Fibroblast of lung (primary cell): ENCODE measurements at regions not wholly inside any gene's neighbourhood (a gene's known extent, or its start where the extent isn't known, plus 50 kb on each side); places are given as distances from the start of the nearest gene placed in this dataset.

Source experiments
- DNase-seq, 2 donors: peaks; one replicate each; pipeline versions ENCODE4 v3.0.0 to v3.0.0-alpha.2; 2010; ENCODE audit warnings: low read depth in 2 of 2
- H2AFZ ChIP-seq: 2 replicates; pipeline ENCODE4 v1.5.1; 2012; ENCODE audit warnings: low read length, control low read depth, inconsistent platforms
- H3K27ac ChIP-seq: 2 replicates; pipeline ENCODE4 v1.5.1; 2011; ENCODE audit warnings: low read length, control low read depth; ENCODE audit not compliant: insufficient read depth
- H3K27me3 ChIP-seq: 2 replicates; pipeline ENCODE4 v1.5.1; 2011; ENCODE audit warnings: mild to moderate bottlenecking, low read length; ENCODE audit not compliant: control insufficient read depth, insufficient read depth
- H3K36me3 ChIP-seq: 2 replicates; pipeline ENCODE4 v1.5.1; 2011; ENCODE audit warnings: low read length; ENCODE audit not compliant: control insufficient read depth, insufficient read depth
- H3K4me1 ChIP-seq: 2 replicates; pipeline ENCODE4 v1.5.1; 2011; ENCODE audit warnings: low read length; ENCODE audit not compliant: control insufficient read depth, insufficient read depth; ENCODE audit errors: extremely low read depth
- H3K4me2 ChIP-seq: 2 replicates; pipeline ENCODE4 v1.5.1; 2011; ENCODE audit warnings: low read length, control low read depth; ENCODE audit not compliant: insufficient read depth; ENCODE audit errors: extremely low read depth
- H3K4me3 ChIP-seq, 4 experiments: fragments of 200-600 bp in 1 of 4; sonication (generic) in 1 of 4; replicated peaks in 1 of 4; 2 replicates each; pipeline ENCODE4 v1.5.1; 2011 to 2016; ENCODE audit warnings: low read length in 4 of 4, low read depth in 3 of 4, mild to moderate bottlenecking in 3 of 4, control low read depth in 2 of 4, inconsistent platforms in 1 of 4, mixed read lengths in 1 of 4; ENCODE audit not compliant: insufficient read depth in 1 of 4; ENCODE audit errors: control extremely low read depth in 1 of 4
- H3K79me2 ChIP-seq: 2 replicates; pipeline ENCODE4 v1.5.1; 2012; ENCODE audit warnings: mild to moderate bottlenecking, low read length, inconsistent platforms; ENCODE audit not compliant: control insufficient read depth, insufficient read depth
- H3K9ac ChIP-seq: 2 replicates; pipeline ENCODE4 v1.5.1; 2011; ENCODE audit warnings: mild to moderate bottlenecking, low read length, control low read depth; ENCODE audit not compliant: insufficient read depth
- H3K9me3 ChIP-seq: 2 replicates; pipeline ENCODE4 v1.5.1; 2012; ENCODE audit warnings: low read depth, low read length; ENCODE audit not compliant: control insufficient read depth, insufficient read depth
- H4K20me1 ChIP-seq: 2 replicates; pipeline ENCODE4 v1.5.1; 2011; ENCODE audit warnings: low read length; ENCODE audit not compliant: control insufficient read depth, insufficient read depth; ENCODE audit errors: extremely low read depth
- CTCF ChIP-seq, 2 donors: IDR thresholded peaks in 1 of 2; conservative IDR thresholded peaks in 1 of 2; 1 replicate in 1 of 2; 2 replicates in 1 of 2; pipeline ENCODE4 v1.5.1; 2011 to 2012; ENCODE audit warnings: low read length in 2 of 2, control low read depth in 1 of 2, inconsistent platforms in 1 of 2, low read depth in 1 of 2, mild to moderate bottlenecking in 1 of 2
- EZH2 ChIP-seq: IDR thresholded peaks from 2 replicates; pipeline ENCODE4 v1.5.1; 2012; ENCODE audit warnings: low read length, control low read depth, mild to moderate bottlenecking; ENCODE audit errors: missing control alignments

GRCh38 chrX:4570151-4570550 is 856.7 kb upstream of the PRKX start:
- Histone ChIP-seq H3K4me1 (no peaks in the 10 kb centered on the region), H4K20me1 (no peaks in the 10 kb centered on the region), H3K27me3 (no peaks in the 10 kb centered on the region), H2AFZ (no peak overlapping the region), H3K36me3 (no peaks in the 10 kb centered on the region), H3K79me2 (no peaks in the 10 kb centered on the region), H3K4me2 (no peak overlapping the region), H3K9me3 (no peaks in the 10 kb centered on the region), H3K27ac (no peak overlapping the region), H3K9ac (no peak overlapping the region), H3K4me3 (no peak overlapping the region)
- TF ChIP-seq EZH2 (no peak), CTCF (conservative IDR thresholded peaks at IDR 0.05 in 1 of 2, IDR thresholded peaks at IDR 0.05 in 1 of 2; ENCODE audit: low read depth in 1 of 2, low read length in 2 of 2) (no peak)
- DNase-seq, result no peak

GRCh38 chrX:4560192-4560591 is 846.7 kb upstream of the PRKX start:
- Histone ChIP-seq H3K36me3 (no peaks in the 10 kb centered on the region), H3K9me3 (no peaks in the 10 kb centered on the region), H3K79me2 (no peaks in the 10 kb centered on the region), H3K27ac (no peak overlapping the region), H2AFZ (no peak overlapping the region), H3K4me2 (no peak overlapping the region), H4K20me1 (no peaks in the 10 kb centered on the region), H3K4me1 (no peaks in the 10 kb centered on the region), H3K9ac (no peak overlapping the region), H3K27me3 (no peaks in the 10 kb centered on the region), H3K4me3 (no peak overlapping the region)
- no peak for DNase-seq
- TF ChIP-seq CTCF (conservative IDR thresholded peaks at IDR 0.05 in 1 of 2, IDR thresholded peaks at IDR 0.05 in 1 of 2; ENCODE audit: low read depth in 1 of 2, low read length in 2 of 2), result no peak
- no peak for TF ChIP-seq EZH2

GRCh38 chrX:4550018-4550417 is 836.6 kb upstream of the PRKX start:
- H3K4me3 ChIP-seq, result no peak overlapping the region
- TF ChIP-seq CTCF (conservative IDR thresholded peaks at IDR 0.05 in 1 of 2, IDR thresholded peaks at IDR 0.05 in 1 of 2; ENCODE audit: low read depth in 1 of 2, low read length in 2 of 2) (no peak), EZH2 (no peak)
- DNase-seq, result no peak
- H3K4me1 ChIP-seq, result no peaks in the 10 kb centered on the region
- H2AFZ ChIP-seq, result no peak overlapping the region
- H3K36me3 ChIP-seq, result no peaks in the 10 kb centered on the region
- no peaks in the 10 kb centered on the region for H3K9me3 ChIP-seq
- no peaks in the 10 kb centered on the region for H3K27me3 ChIP-seq
- no peak overlapping the region for H3K4me2 ChIP-seq
- no peak overlapping the region for H3K9ac ChIP-seq
- no peaks in the 10 kb centered on the region for H3K79me2 ChIP-seq
- no peaks in the 10 kb centered on the region for H4K20me1 ChIP-seq
- H3K27ac ChIP-seq, result no peak overlapping the region
